Right kidney (tissue), 1 donor: ENCODE measurements at regions not wholly inside any gene's neighbourhood (a gene's known extent, or its start where the extent isn't known, plus 50 kb on each side); places are given as distances from the start of the nearest gene placed in this dataset.
"Not testable (repeated sequence)": the region's sequence is repeated elsewhere in the genome, so short reads cannot be mapped to it uniquely, and the experiment has no call there.

Experiments used
- DNase-seq: peaks from one replicate; pipeline ENCODE4 v3.0.0-alpha.2; 2016

- DNase-seq: no peak
Measured at GRCh38 chr6:4459032-4459431, 317.2 kb upstream of the CDYL start.

- no peak for DNase-seq
Measured at GRCh38 chr6:4451718-4452117, 316.3 kb upstream of the ECI2 start.

- DNase-seq: no peak
Measured at GRCh38 chr6:4451081-4451480, 315.7 kb upstream of the ECI2 start.

- no peak for DNase-seq
Measured at GRCh38 chr6:4450237-4450636, 314.9 kb upstream of the ECI2 start.

GRCh38 chr6:4449409-4449808 is 314.0 kb upstream of the ECI2 start:
- no peak for DNase-seq

- no peak for DNase-seq
Measured at GRCh38 chr6:4448841-4449240, 313.5 kb upstream of the ECI2 start.

- no peak for DNase-seq
Measured at GRCh38 chr6:4447639-4448330, 312.4 kb upstream of the ECI2 start.

GRCh38 chr6:4446982-4447381 is 311.6 kb upstream of the ECI2 start:
- DNase-seq: no peak

GRCh38 chr6:4441981-4442434 is 306.6 kb upstream of the ECI2 start:
- DNase-seq: no peak

GRCh38 chr6:4439159-4439558 is 303.8 kb upstream of the ECI2 start:
- DNase-seq: no peak

GRCh38 chr6:4437342-4437741 is 302.0 kb upstream of the ECI2 start:
- DNase-seq: no peak

GRCh38 chr6:4435981-4436445 is 300.6 kb upstream of the ECI2 start:
- DNase-seq: no peak

GRCh38 chr6:4434655-4435054 is 299.3 kb upstream of the ECI2 start:
- no peak for DNase-seq

GRCh38 chr6:4433199-4433598 is 297.8 kb upstream of the ECI2 start:
- no peak for DNase-seq

- DNase-seq: no peak
Measured at GRCh38 chr6:4426968-4427367, 291.6 kb upstream of the ECI2 start.

GRCh38 chr6:4421837-4422236 is 286.5 kb upstream of the ECI2 start:
- no peak for DNase-seq

- no peak for DNase-seq
Measured at GRCh38 chr6:4420160-4420865, 284.9 kb upstream of the ECI2 start.

- DNase-seq: no peak
Measured at GRCh38 chr6:4415549-4415948, 280.2 kb upstream of the ECI2 start.

GRCh38 chr6:4414078-4414477 is 278.7 kb upstream of the ECI2 start:
- not testable (repeated sequence) for DNase-seq

- DNase-seq: no peak
Measured at GRCh38 chr6:4413073-4413472, 277.7 kb upstream of the ECI2 start.

GRCh38 chr6:4412488-4412887 is 277.1 kb upstream of the ECI2 start:
- no peak for DNase-seq

- no peak for DNase-seq
Measured at GRCh38 chr6:4412077-4412476, 276.7 kb upstream of the ECI2 start.

GRCh38 chr6:4407710-4408109 is 272.3 kb upstream of the ECI2 start:
- DNase-seq: not testable (repeated sequence)

GRCh38 chr6:4405621-4406212 is 270.3 kb upstream of the ECI2 start:
- no peak for DNase-seq
